ENCODE measurements at regions not wholly inside any gene's neighbourhood (a gene's known extent, or its start where the extent isn't known, plus 50 kb on each side); places are given as distances from the start of the nearest gene placed in this dataset. TPM values are rescaled to one million over a fixed set of nuclear protein-coding genes. Genes with fewer than 3 reads are reported as not detected.
"Not testable (repeated sequence)": the region's sequence is repeated elsewhere in the genome, so short reads cannot be mapped to it uniquely, and the experiment has no call there.

DNA sequence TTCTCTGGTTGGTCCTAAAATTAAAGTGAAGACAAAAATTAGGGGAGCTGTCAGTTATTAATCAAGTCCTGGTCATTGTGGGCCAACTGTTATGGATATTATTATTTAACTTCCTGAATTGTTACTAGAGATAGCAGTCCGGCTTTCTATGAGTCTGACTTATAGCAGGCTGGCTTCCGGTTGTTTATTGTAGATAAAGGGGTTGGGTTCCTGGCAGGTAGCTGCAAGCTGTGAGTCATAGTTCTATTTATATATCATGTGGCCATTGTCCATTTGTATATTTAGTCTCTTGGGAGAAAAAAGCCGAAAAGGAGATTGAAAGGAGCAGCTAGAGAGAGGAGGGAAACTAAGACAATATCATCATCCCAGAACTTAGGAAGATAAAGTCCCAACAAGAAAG, 2668.0 kb upstream of the TPTE start:
- H3K4me3 ChIP-seq; H3K9ac ChIP-seq (ENCODE audit: insufficient read depth in 1 of 2, low read length in 2 of 2); H3K4me1 ChIP-seq (ENCODE audit: control insufficient read depth in 5 of 5, insufficient read depth in 5 of 5, low read length in 5 of 5); H3K9me3 ChIP-seq (ENCODE audit: control insufficient read depth in 4 of 4, insufficient read depth in 3 of 4, low read length in 3 of 4); H3K27me3 ChIP-seq (ENCODE audit: control insufficient read depth in 3 of 3, insufficient read depth in 3 of 3, low read length in 2 of 3); H3K36me3 ChIP-seq (ENCODE audit: control insufficient read depth in 4 of 4, insufficient read depth in 4 of 4, low read length in 4 of 4); ATAC-seq (ENCODE audit: insufficient read depth, low FRiP score); H3K27ac ChIP-seq (ENCODE audit: low read depth in 1 of 2, low read length in 1 of 2); DNase-seq: not testable (repeated sequence)
- WGBS, 2 donors = no CpG with 5 or more reads among the region's 3 CpGs

- not testable (repeated sequence) for H3K9ac ChIP-seq (ENCODE audit: insufficient read depth in 1 of 2, low read length in 2 of 2); DNase-seq; H3K27ac ChIP-seq (ENCODE audit: low read depth in 1 of 2, low read length in 1 of 2); H3K9me3 ChIP-seq (ENCODE audit: control insufficient read depth in 4 of 4, insufficient read depth in 3 of 4, low read length in 3 of 4); H3K27me3 ChIP-seq (ENCODE audit: control insufficient read depth in 3 of 3, insufficient read depth in 3 of 3, low read length in 2 of 3); H3K4me3 ChIP-seq; H3K4me1 ChIP-seq (ENCODE audit: control insufficient read depth in 5 of 5, insufficient read depth in 5 of 5, low read length in 5 of 5); ATAC-seq (ENCODE audit: insufficient read depth, low FRiP score); H3K36me3 ChIP-seq (ENCODE audit: control insufficient read depth in 4 of 4, insufficient read depth in 4 of 4, low read length in 4 of 4)
- no CpG with 5 or more reads among the region's 5 CpGs for WGBS, 2 donors
Measured at GRCh38 chr21:7853836-7854235, 2667.5 kb upstream of the TPTE start.

Small RNA genes in the stretch of these regions (small RNA-seq; reads per million reads assigned to genes)
- not detected for gene RF00614 (ENCODE audit: low replicate concordance)

Measured in lung (tissue), 10 donors.